HG03103 (cell line): ENCODE measurements at regions not wholly inside any gene's neighbourhood (a gene's known extent, or its start where the extent isn't known, plus 50 kb on each side); places are given as distances from the start of the nearest gene placed in this dataset.
"Not testable (repeated sequence)": the region's sequence is repeated elsewhere in the genome, so short reads cannot be mapped to it uniquely, and the experiment has no call there.

Experiments
- ATAC-seq: cut with Tn5 transposase; IDR thresholded peaks from one replicate; pipeline ENCODE4 v1.9.1; 2021; ENCODE audit warnings: low read depth; ENCODE audit not compliant: unreplicated experiment

DNA sequence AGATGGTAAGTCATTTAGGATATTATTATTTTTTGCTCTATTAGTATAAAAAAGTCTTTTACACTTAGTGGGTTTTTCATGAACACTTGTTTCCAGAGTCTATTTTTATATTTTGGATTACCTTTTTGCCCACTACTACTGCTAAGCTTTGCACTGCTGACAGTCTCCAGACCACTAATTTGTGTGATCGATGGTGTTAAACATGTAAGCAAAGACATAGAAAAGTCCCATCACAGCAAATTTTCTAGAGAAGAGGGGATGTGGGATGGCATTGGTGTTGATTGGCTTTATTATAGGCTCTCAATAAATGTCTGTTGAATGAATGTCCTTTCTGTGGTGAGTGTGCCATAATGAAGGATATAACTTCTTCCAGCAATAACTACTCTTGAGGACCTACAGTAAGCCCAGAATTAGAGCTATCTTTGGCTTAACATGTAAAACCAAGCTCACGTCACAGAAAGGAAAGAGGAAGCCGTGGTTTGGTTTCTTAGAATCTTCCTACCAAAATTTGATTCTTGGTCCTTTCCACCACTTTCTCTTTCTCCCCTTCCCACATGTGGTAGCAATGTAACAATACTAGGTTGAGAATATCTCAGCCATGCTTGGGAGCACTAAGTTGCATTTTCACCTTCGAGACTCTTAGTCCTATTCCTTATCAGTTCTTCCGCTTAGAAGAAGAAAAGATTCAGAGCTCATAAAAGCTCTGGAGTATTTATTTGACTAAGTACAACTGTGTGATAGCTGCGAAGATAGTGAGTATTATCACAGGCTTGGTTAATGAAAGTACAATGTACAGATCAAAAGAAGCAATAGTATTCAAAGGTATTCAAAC, 90.6 kb upstream of the UMPS start:
- ATAC-seq: no peak

GRCh38 chr3:124640635-124641306, 89.5 kb upstream of the UMPS start:
- no peak for ATAC-seq

- no peak for ATAC-seq
Observed at GRCh38 chr3:124643453-124643852, 86.8 kb upstream of the UMPS start.

- not testable (repeated sequence) for ATAC-seq
Observed at GRCh38 chr3:124646186-124646585, 84.1 kb upstream of the UMPS start.

GRCh38 chr3:124648551-124648950, 81.7 kb upstream of the UMPS start:
- no peak for ATAC-seq

DNA sequence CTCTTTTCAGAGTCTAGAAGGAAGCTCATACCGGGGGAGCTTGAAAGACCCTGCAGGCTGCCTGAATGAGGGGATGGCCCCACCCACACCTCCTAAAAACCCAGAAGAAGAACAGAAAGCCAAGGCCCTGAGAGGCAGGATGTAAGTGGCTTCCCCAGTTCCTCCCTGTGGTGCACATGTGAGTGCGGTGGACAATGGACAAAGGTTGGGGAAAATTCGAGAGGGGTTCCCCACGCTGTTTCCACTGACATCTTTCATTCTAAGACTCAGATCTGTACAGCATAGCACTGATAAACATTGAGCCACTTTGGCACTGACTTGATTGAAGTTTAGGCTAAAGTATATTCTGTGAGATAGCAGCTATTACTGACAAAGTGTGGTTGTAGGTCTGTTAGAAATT, 79.5 kb upstream of the UMPS start:
- no peak for ATAC-seq

- not testable (repeated sequence) for ATAC-seq
Observed at GRCh38 chr3:124651416-124651815, 78.8 kb upstream of the UMPS start.

DNA sequence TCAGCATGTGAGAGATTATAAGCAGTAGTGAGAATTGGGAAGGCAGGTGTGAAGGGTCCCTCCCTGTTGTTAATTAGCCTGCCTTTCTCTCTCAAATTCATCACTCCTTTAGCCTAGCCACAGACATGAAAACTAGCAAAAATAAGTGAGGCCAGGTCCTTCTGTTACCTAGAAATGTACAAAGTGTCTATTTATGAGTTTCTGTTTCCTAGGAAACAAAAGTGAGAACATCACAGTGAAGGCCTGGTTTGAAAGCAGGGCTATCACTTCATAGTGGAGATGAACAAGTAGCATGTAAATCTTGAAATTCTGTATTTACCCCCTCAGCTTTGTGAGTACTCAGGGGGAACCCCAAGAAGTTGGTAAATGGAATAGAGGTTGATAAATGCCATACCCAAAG, 78.2 kb upstream of the UMPS start:
- no peak for ATAC-seq

GRCh38 chr3:124653071-124653796, 77.0 kb upstream of the UMPS start:
- no peak for ATAC-seq

DNA sequence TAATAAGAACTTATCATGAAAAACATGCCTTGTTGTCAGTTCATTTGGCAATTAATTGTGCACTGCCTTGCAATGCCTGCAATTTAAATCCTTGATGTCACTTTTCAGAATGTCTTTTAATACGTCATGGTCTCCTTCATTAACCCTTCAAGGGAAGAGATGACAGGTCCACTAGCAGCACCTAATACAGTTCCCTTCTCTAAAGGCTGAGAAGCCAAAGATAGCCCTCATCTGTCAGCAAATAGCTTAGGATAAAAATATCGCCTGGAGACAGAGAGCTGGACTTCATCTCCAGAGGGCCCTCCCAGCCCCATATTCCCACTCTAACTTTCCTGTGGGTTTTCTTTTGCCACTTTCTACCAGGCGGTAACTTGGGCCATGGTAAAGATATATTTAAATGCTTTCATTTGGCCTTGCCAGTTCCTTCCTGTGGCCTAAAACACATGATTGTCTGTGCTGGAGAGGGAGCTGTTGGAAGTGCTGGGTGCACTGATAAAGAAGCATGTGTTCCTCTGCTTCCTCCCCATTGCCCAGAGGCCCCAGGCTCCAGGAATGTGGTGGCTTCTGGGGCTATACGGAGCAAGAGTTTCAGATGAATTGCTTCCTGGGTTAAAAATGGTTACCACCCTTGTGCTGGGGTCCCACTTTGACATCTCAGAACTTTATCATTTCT, 76.3 kb upstream of the UMPS start:
- no peak for ATAC-seq

DNA sequence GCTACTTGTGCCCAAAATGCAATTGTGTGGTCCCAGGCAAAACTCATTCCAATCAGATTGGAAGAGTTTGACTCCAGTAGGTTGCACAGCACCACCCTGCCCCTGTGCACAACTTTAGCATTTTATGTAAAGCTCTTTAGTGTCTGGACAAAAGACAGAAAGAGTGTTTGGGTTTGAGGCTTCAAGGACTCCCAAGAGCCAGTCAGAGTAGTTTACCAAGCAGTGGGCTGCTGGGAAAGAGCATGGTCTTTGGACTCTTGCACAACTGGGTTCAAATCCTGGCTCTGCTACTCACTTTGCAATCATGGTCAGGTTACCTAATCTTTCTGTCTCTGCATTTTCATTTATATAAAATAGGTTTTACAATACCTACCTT, 75.8 kb upstream of the UMPS start:
- ATAC-seq: no peak

GRCh38 chr3:124656531-124656930, 73.7 kb upstream of the UMPS start:
- no peak for ATAC-seq

DNA sequence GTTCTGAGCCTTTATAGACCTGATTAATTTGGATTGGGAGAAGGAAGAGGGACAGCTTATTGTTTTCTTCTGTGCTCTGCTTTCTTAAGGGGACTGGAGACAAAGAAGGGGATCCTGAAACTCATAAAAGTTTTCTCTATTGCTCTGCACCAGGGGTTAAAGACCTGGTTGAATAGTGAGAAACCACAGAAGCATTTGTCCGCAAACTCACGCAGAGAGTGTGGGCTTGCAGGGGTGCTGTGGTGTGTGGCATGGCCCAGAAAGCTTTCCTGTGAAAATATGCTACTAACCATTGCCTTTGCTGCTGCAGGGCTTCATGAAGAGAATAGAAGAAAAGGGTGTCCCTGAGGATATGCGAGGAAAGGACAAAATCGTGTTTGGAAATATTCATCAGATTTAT, 73.1 kb upstream of the UMPS start:
- no peak for ATAC-seq

DNA sequence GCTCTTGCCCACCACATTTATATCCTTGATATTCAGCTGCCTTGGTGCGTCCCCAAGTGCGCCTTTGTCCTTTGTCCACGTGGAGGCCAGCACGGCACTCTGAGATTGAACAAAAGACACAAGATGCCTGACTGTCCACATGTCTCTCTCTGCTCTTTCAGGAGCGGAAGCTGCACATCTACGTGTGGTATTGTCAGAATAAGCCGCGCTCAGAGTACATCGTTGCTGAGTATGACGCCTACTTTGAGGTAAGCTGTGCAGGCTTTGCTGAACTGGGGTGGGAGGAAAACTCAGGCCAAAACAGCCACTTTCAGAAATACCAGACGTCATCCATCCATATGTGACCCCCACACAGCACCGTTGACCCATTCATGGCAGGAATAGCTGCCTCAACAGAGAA, 72.0 kb upstream of the UMPS start:
- ATAC-seq: no peak

DNA sequence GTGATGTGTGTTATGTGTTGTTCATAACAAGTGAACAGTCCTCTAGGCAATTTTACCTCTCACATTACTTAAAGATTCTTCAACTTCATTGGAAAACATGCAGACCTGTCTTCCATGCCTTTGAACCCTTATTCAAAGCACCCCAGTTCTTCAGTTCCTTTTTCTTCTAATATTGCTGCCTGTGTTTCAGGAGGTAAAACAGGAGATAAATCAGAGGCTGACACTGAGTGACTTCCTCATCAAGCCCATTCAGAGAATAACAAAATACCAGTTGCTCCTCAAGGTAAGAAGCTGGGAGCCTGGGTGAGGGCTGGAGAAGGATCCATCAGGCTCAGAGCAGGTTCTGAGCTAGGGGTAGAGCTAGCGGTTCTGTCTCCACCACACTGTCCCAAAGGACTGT, 71.1 kb upstream of the UMPS start:
- no peak for ATAC-seq

DNA sequence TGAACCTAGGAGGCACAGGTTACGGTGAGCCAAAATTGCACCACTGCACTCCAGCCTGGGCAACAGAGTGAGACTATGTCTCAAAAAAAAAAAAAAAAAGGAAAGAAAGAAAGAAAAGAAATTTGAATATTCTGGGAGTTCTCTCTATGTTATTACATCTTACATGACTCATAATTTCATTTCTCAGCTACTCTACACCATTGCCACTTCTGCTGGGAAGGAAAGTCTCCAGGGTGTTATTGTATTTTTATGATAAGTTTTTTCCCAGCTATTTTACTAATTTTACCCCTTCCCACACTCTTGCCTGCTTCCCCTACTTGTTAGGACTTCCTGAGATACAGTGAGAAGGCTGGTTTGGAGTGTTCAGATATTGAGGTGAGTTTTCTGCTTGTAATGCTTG, 69.7 kb upstream of the UMPS start:
- no peak for ATAC-seq

- ATAC-seq: no peak
Observed at GRCh38 chr3:124663690-124664089, 66.6 kb upstream of the UMPS start.

GRCh38 chr3:124664804-124665203, 65.4 kb upstream of the UMPS start:
- no peak for ATAC-seq

GRCh38 chr3:124666067-124666466, 64.2 kb upstream of the UMPS start:
- no peak for ATAC-seq

- ATAC-seq: no peak
Observed at GRCh38 chr3:124669470-124669869, 60.8 kb upstream of the UMPS start.

DNA sequence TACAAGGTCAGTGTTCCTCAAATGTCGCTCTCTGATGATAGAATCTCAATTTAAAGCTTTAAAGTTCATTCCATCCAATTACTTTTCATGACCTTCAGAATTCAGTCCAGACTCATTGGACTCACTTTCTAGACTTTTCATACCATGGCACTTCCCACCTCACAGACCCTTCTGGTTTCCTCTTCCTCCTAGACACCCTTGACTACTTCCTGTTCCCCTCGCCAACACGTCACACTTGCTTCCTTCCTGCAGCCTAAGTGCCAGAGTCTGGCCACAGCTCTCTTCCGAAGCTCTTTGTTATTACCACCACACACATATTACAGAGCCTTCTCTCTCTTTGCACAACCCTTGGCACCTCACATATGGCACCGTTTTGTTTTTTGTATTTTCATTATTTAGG, 59.1 kb upstream of the UMPS start:
- no peak for ATAC-seq
